HG02884 (cell line): ENCODE measurements at regions not wholly inside any gene's neighbourhood (a gene's known extent, or its start where the extent isn't known, plus 50 kb on each side); places are given as distances from the start of the nearest gene placed in this dataset.

ENCODE experiments used
- ATAC-seq: cut with Tn5 transposase; IDR thresholded peaks from one replicate; pipeline ENCODE4 v1.9.1; 2021; ENCODE audit warnings: mild to moderate bottlenecking, moderate library complexity; ENCODE audit not compliant: unreplicated experiment

DNA sequence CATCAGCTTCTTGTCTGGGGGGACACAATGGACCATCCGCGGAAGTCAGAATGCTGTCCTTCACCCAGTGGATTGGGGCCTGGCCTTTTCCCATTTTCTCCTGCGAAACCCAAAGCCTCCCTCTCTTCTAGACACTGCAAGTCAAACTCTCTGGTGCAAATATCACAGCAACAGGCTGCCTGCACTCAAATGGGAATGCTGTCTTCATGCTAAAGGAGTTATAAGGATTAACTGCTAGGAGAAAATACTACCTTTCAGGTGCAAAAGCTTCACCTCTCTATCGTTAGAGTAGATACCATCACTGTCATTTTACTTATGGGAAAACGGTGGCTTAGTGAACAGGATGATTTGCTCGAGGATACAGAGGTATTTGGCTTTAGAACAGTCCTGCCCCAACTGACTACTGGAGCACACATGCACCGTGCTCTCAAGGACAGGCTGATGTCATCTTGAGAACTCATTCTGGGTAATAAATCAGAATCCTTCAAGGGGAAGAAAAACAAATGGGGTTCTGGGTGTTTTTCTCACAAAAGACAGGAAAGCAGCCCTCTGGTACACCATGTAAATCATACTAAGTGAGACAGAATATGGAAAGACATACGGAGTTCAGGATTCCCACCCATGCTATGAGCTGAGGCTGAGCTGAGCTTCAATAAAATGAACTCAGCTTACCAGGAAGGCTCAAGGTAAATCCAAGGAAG lies 100.9 kb downstream of the SAMD9 start:
- ATAC-seq, result no peak

DNA sequence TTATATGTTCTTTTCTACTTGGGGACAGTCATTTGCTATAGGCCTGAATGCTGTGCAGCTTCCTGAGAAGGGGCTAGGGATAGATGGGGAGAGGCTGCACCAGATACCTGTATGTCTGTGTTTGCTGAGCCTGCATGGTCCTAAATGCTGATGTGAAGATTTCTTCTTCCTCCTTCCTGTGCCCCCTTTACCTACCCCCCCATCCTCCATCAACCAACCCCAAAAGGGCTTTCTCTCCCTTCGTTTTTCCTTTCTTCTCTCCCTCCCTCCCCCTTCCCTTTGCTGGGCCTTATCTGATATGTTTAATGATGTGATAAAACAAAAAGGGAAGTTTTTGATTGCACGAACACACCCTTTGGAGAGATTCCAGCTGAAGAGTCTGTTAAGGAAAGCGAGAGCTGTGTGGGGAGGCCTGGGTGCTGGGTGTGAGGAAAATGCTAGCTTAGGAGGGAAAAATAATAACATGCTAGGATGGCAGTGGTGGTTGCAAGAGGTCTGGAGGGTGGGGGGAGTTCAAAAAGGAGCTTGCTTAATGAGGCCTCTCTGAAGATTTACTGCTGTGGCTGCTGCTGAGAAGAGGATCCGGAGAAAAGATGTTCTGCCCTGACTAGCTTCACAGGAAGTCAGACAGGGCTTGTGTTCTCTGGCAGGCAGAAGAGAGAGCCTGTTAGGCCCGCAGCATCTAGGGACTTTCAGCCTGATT lies 101.8 kb downstream of the SAMD9 start:
- no peak for ATAC-seq

DNA sequence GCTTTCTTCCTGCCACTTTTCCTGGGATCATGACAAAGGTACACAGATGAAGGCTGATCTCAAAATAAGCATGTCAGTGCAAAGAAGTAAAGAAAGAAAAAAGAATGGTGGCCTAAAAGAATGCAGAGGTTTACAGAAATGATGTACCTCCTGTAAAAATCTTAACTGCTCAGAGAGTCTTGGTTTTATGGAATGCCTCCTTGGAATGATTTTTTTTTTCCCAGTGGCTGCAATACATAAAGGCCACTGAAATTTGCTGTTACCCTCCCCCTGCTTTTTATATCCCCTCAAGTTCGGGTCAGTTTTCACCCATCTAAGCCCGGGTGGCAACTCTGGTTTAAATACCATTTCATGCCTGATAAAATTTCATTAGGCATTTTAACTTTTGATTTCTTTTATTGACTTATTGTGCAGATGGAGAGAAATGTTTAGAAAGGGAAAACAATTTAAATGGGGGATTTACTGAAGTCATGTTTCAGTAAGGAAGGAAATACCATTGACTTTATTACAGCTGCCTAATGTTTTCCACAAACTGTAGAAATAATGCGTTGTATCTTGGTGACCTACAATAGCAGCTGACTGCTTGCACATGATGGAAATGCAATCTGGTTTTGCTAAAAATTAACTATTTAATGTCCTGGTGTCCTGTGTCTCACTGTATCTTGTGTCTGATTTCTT lies 102.5 kb downstream of the SAMD9 start:
- no peak for ATAC-seq

DNA sequence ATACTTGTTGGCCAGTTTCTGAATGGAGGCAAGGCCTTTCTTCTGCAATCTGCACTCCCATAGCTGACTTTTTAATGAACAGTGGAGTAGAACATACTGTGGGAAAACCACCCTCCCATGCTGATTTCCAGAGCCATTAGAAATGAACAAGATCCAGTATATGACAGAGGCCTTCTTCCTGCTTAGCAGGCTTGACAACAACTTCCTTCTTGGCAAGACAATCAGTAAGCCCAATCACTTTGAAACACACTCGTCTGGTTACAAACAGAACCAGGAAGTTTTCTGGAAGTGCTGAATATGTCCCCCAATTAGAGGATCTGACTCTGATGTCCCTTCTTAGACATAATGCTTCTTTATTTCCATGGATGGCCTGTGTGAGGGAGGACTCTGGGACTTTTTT lies 103.4 kb downstream of the SAMD9 start:
- ATAC-seq, result no peak

DNA sequence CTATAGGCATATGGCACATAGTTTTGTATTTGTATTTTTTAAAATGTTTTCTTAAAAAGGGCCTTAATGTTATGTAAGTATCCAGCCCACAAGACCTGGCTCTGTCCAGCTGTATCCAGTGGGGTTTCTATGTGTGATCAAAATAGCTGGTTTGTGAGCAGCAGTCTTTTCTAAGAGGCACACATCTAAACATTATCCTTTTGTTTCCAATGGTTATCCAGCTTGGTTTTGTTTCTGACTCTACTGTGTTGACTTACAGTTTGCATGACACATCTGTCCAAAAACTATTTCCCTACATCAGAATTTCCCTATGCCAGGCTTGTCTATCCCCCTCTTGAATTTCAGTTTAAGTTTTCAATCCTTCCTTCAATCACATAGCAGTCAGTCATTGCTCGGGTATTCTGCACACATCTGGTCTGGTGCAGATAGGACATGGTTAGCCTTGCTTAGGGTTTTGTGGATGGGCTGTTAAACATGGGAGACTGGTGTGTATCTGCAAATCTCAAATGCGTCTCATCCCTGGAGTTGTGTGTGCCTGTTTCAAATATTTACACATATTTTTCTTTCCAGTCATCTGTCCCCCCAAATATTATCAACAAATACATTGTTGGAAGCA lies 104.2 kb downstream of the SAMD9 start:
- ATAC-seq, result no peak

DNA sequence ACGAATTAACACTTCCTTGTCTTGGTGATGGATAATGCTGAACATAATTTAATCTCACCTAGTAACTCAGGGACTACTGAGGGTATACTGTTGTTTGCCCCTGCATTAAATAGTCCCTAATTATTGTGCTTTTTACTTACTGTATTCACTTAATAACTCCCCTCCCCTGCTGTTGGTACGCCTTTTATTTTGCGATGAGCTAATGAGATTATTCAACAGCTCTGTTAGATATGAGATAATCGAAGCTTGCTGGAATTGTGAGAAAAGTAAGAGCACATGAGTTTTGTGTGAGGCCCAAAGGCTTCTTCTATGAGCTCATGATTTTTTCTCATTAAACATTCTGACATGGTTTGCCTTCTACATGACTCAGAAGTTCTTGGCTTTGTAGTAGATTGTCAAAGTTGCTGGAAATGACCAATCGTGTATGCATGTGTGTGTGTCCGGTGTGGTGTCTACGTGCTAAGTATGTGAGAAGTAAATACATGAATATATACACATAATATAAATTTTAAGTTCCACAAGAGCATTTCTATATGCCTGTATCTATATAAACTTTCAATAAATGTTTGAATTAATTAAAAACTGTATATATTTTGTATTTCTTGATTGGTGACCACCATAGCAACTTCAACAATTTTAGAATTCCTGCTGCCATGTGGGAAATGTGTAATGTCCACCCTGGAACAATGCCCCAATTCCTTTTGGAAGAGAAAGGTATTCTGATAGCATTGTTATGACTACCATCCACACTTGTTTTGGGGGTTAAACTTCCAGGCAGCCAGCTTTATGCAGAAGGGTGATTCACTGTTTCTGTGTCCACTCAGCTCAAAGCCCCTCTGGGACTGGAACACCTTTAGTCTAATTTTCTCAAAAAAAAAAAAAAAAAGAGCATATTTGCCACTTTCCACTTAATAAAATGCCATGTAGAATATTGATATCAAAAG lies 106.2 kb downstream of the SAMD9 start:
- no peak for ATAC-seq

DNA sequence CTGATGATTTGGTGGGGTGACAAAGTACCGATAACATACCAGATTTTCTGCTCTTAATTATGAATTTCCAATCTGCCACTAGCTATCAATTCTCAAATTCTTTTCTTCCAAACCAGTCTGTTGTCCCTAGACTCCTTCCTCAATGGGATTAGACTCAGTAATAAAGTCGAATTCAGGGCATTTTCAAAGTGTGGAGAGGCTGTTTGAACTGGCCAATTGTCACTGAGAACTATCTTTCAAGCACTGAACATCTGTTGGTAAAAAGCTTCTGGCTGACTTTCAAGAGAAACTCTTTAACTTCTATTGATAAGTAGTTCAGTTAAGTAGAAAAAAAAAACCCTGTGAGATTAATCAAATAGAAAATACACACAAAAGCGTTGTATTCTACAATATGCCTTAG lies 108.9 kb downstream of the SAMD9 start:
- ATAC-seq, result no peak

DNA sequence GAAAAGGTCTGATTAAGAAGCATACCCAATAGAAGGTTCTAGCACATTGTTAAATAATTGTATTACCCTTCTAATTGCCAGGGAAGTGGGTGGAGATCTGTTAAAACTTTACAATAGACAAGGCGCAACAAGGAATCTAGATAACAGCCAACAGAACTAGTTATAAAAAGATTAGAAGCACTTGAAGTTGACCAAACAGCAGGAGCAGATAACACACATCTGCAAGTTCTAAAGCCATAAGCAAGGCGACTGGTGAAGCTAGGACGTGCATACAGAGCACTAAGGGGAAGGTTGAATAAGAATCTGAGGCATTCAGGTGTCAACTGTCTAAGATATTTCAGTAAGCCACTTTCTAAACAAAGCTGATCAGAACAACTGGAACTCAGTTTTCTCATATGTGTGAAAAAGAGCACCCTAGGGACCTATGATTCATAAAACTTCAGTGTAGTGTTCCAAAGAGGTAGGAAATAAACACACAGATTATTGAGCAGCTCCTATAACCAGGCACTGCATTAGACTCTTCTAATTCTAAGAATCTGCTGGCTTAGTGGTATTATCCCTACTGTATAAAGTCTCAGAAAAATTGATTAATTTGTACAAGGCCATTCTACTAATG lies 111.2 kb downstream of the SAMD9 start:
- ATAC-seq, result no peak

DNA sequence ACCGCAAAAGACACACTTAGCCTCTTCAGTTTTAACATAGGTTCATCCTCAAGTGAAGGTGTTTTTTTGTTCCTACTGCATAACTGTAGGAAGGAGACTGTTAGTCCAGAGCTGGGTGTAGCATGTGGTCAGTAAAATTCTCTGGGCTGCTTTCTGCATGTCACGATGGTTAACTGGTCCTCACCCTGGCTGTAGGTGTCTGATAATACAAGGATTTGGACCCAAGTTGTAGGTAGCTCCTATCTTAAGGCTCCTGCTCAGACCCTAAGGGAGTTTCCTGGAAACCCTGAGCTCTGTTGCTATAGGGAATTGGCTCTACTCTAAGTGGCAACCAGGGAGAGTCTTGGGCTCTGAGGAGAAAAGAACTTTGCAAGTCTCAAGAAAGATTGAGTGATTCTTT lies 112.9 kb downstream of the SAMD9 start:
- no peak for ATAC-seq

DNA sequence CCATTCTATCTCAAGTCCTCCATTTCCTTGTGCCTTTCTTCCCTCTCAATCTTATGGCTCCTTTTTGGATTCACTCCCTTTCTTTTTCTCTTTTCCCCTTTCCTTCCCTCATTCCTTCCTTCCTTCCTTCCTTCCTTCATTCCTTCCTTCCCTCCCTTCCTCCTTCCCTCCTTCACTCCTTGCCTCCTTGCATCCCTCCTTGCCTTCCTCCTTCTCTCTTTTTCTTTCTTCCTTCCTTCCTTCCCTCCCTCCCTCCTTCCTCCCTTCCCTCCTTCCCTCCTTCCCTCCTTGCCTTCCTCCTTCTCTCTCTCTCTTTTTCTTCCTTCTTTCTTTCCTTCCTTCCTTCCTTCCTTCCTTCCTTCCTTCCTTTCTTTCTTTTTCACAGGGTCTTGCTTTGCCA lies 120.1 kb downstream of the SAMD9 start:
- no peak for ATAC-seq

DNA sequence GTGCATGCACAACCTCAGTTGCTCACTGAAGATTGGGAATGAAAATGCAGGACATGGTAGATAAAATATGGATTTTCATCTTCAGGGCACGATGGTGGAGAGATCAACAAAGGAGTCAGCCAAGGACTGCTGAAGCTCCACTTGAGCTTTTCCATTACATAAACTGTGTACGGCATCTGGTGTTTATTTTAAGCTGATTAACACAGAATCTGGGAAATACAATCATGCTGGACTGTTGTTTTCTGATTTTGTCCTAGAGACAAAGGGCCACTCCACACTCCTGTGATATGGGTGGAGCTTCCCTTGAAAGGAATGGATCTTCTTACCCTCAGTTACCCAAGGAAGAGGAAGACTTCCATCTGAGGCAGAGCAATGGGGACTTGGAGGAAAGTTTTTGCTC lies 120.6 kb downstream of the SAMD9 start:
- ATAC-seq, result no peak

DNA sequence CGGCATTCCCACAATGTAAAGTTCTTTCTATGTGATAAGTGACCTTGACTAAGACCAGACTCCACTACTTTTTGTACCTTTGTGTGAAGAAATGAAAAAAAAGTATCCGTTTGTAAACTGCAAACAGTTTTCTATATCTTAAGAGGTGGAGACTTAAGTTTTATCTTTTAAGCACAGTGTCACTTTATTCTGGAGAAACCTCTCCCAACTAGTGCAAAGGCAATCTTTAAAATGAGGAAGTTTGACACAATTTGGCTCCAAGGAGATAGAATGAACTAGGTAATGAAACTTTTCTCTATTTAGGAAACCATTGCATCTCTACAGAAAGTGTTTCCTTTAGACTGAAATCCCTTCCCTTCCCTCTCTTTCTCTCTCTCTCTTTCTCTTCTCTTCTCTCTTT lies 122.9 kb downstream of the SAMD9 start:
- no peak for ATAC-seq

DNA sequence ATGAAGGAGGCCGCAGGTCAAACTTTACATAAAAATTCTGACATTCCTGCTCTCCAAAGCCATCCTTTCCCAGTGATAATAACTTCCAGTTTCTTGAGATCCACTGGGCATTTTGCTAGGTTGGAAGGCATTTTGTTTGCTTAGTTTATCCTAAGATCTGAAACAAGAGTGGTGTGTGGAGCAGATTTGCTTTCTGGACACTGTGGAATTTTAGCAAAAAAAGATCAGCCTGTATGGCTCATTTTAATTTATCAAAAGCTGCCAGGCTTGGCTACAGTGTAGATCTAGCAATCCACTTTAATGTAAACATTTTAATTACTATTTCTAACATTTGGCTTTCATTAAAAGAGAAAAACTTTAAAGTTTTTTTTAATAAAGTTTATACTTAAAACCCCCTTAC lies 124.8 kb downstream of the SAMD9 start:
- ATAC-seq, result no peak

DNA sequence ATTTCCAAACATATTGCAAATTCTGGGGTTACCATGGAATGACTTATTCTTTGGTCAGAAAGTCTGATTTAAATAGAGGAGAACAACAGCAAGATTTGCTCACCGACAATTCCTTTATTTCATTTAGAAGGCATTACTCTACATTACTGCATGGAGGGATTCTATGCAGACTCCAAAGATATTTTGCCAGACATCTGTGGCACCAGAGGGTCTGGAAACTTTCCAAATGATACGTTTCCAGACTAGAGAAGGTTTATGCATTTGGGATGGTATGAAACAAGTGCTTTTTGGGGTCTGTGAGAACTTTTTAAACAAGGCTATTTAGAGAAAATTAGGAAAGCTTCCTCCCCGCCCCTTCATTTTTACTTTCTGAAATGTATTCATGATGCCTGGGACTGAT lies 125.3 kb downstream of the SAMD9 start:
- ATAC-seq, result no peak

DNA sequence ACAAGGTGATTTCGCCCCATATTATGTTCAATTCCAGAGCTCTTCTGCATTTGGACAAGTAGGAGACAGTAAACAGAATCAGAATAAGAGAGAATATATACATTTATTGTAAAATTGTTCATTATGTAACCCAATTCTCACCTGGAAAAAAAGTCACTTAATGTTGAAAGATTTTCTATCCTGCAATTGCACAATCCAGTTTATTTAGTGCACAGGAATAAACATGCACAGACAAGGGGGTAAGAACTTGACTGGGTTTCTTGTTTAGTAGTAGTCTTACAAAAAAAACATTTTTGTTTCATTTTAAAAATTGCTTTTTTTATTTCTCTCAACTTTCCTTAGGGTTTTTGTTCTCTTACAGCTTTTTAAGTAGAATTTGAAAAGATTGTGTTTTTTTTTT lies 126.6 kb downstream of the SAMD9 start:
- no peak for ATAC-seq

DNA sequence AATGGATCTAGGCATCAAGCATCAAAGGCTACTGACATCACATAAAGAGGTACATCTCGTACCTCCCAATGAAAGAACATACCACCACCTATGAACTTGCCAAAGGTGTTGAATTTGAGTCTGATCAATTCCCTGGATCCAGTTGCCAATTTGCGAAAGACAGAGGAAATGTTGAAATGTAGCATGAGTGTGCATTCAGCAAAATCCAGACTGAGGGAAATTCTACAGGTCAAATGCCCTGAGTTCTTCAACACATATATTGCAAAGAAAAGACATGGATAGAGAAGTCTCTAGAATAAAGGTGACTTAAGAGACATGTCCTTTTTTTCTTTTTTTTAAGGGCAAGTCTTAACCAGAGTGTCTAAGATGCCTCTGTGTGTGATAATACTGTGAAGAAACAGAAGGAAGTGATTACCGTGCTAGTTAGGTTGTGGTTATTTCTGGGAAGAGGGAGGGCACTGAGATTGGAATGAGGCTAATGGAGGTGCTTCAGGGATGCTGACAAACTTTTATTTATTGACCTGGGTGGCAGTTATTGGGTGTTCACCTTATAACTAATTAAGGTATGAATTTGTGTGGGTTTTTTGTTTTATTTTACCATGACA lies 128.7 kb downstream of the SAMD9 start:
- ATAC-seq, result no peak

DNA sequence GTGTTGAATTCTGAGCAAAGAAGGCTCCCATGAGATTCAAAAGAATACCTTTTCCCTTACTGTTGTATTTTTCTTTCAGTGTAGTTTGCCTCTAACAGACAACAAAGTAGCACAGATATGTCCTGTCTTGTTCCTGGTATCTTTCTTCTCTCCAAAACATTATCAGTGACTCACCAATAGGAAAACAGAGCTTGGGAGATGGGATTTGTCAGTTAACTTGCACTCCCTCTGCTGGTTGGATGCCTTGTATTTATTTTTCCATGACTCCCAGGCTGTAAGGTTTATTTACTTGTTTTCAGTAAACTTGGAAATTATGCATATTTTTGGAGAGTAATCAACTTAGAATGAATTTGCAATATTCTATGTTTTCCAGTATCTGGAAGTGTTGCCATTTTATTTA lies 129.7 kb downstream of the SAMD9 start:
- no peak for ATAC-seq

DNA sequence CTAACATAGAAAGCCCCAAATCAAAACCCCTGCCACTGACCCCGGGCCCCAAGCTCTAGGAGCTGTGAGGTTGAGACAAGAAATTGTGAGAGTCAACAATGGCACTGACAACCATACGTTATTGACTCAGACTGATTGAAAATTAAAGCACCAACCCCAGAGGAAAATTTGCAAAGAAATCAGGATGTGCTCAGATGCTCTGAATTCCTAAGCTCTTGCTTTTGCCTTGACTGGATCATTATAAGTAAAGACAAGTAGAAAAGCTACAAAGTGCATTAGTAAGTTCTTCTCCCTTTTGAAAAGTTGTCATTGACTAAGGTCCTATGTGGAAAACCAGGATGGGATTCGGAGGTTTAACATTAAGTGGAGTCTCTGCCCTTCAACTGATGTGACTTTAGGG lies 130.2 kb downstream of the SAMD9 start:
- ATAC-seq, result no peak

DNA sequence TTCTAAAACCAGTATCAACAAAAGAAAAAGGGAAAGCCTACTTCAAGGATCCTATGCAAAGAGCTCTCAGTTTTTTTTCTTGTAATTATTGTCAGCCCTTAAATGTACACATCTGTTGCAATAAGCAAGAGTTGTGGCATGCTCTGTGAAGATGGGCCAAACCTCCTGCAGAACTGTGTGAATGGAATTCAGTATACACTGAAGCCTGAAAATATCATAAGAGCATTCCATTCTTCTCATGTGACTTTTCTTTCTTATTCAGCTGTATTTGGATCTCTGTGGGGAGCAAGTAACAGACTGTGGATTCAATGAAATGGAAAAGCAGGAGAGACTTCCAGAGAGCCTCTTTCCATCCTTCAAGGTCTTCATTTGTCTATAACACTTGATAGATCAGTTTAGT lies 130.7 kb downstream of the SAMD9 start:
- no peak for ATAC-seq

DNA sequence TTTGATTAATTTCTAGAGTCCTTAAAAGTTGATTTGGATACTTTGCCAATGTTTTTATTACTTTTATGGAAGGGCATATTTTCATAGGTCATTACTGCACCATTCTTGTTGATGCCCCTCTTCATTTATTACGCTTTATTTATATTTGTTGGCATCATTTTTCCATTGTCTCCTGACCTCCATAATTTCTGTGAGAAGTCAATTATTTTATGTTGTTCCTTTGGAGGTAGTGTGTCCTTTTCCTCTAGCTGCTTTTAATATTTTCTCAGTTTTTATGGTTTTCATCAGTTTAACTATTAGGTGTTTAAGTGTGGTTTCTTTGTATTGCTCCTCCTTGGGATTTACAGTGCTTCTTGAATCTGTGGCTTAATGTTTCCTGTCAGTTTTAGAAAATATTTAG lies 134.9 kb downstream of the SAMD9 start:
- no peak for ATAC-seq
